ENCODE measurements at regions not wholly inside any gene's neighbourhood (a gene's known extent, or its start where the extent isn't known, plus 50 kb on each side); places are given as distances from the start of the nearest gene placed in this dataset.

DNA sequence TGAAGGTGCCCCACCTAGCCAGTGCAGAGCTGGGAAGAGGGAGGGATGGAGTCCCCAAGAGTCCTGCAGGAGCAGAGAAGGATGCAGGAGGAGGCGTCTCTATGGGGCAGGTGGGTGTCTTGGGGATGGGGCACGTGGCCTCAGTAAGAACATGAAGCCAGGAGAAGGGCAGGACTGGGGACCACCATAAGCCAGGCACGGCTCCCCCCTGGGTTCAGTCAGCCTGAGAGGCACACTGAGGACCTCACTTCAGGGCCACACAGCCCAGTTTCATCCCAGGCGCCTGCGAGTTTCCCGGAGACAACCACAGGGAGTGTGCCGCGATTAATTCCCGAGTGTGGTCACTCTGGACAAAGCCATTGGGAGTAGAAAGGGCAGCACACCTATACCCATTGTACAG is 120.3 kb downstream of the GYPC start:
- ChIA-PET CTCF (interaction anchor here (0.7 to 5.6 kb wide), 23 partner anchors 8 to 378 kb away, joined by 3 to 116 read pairs (median 4); partner anchors contain the start of gene GYPC), POLR2A (no interaction called here)
- intact Hi-C loops (cut with micrococcal nuclease): loop anchor here (5.0 to 10.0 kb wide), 3 partner anchors 119 to 531 kb away; partner anchors contain the start of gene GYPC
- TF ChIP-seq CTCF (IDR thresholded peaks at IDR 0.05): no peak
- Mint-ChIP-seq H3K9me3 (no peaks in the 10 kb centered on the region), H3K4me1 (ENCODE audit: low read depth) (peaks cover 15% of the 10 kb centered on the region), H3K4me3 (peak overlapping the region; percentile 66), H3K27ac (peak overlapping the region; percentile 32), H3K36me3 (ENCODE audit: low read depth) (no peaks in the 10 kb centered on the region), H3K27me3 (peaks cover 4% of the 10 kb centered on the region)
- DNase-seq (no peak), ATAC-seq (no peak)

- peak; percentile 100 for TF ChIP-seq CTCF (IDR thresholded peaks at IDR 0.05)
- CTCF ChIA-PET: interaction anchor here (0.6 to 5.6 kb wide), 28 partner anchors 9 to 961 kb away, joined by 3 to 116 read pairs (median 4); partner anchors contain the start of gene GYPC
- Mint-ChIP-seq H3K36me3 (ENCODE audit: low read depth) (no peaks in the 10 kb centered on the region), H3K9me3 (no peaks in the 10 kb centered on the region), H3K27ac (peak overlapping the region; percentile 89), H3K4me3 (peak overlapping the region; percentile 88), H3K4me1 (ENCODE audit: low read depth) (peaks cover 15% of the 10 kb centered on the region), H3K27me3 (peaks cover 6% of the 10 kb centered on the region)
- DNase-seq (peak; percentile 87), ATAC-seq (peak; percentile 89)
- intact Hi-C loops (cut with micrococcal nuclease): loop anchor here (1.0 to 10.0 kb wide), 4 partner anchors 120 to 532 kb away; partner anchors contain the start of gene GYPC
- POLR2A ChIA-PET: interaction anchor here (1.1 kb wide), 1 partner anchor 12 kb away, joined by 3 read pairs; no protein-coding TSS in a partner anchor
These were observed 121.0 kb downstream of the GYPC start for GRCh38 chr2:126776692-126777619.

DNA sequence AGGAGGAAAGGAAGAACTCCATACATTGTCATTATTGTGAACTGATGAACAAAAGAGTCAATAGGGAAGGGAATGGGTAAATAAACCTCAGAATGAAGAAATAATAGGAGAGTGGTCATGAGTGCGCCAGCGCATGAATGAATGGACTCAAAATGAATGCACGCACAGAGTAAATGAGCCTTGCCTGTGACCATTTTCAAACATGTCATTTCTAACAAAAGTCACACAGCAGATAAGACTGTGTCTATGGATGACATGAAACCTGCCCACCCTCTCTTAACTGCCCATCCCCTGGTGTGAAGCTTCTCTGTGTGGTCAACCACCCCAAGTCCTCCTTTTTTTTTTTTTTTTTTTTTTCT is 121.1 kb upstream of the TEX51 start:
- Mint-ChIP-seq H3K9me3 (no peaks in the 10 kb centered on the region), H3K27ac (peak overlapping the region; percentile 89), H3K4me3 (peak overlapping the region; percentile 88)

DNA sequence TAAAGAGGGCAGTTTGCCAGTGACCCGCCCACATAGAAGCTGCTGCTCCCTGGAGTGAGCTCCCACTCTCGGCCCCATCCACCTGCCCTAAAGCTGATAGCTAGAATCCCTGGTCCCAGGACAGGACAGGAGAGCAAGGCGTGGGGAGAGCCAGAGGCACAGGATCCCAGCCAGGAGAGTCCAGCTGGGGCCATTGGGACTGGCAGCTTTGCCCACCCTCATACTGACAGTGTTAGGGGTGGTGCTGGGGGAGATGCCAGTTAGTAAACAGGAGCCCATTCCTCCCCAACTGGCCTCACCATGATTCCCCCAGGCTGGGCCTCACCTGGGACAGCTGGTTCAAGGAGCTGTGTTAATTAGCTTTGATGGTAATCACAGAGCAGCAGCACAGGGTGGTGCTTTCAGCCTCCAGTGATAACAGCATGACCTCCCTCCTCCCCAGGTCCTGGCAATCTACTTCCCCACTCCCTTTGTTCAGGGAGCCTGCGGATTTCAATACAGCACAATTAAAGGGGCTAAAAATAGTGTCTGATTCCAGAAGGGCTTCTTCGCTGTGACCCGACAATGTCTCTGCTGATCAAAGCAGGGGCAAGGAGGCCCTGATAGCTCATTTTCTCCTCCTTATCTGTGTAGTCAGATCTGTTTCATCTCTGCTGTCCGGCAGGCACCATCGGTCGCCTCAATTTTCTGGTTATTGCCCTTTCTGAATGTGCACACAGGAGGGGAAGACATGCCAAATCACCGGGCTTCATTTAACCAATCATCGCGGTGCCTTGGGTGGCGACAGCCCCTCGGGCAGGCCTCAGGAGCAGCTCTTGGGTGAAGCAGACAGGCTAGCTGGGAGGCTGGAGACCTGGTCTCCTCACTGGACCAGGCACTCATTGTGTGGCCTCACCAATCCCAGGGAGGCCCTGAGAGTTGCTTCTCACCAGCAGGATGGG is 119.9 kb upstream of the TEX51 start:
- no peak overlapping the region for H3K4me3 Mint-ChIP-seq
- intact Hi-C loops (cut with micrococcal nuclease): loop anchor here (5.0 to 10.0 kb wide), 3 partner anchors 122 to 534 kb away; partner anchors contain the start of gene GYPC
- peaks cover 15% of the 10 kb centered on the region for H3K4me1 Mint-ChIP-seq (ENCODE audit: low read depth)
- H3K9me3 Mint-ChIP-seq: no peaks in the 10 kb centered on the region
- H3K27ac Mint-ChIP-seq: no peak overlapping the region
- no peak for TF ChIP-seq CTCF (IDR thresholded peaks at IDR 0.05)
- H3K36me3 Mint-ChIP-seq (ENCODE audit: low read depth): no peaks in the 10 kb centered on the region
- POLR2A ChIA-PET: no interaction called here
- CTCF ChIA-PET: interaction anchor here (0.8 to 5.6 kb wide), 7 partner anchors 10 to 420 kb away, joined by 3 to 116 read pairs (median 3); no protein-coding TSS in a partner anchor
- no peak for ATAC-seq
- no peak for DNase-seq
- peaks cover 7% of the 10 kb centered on the region for H3K27me3 Mint-ChIP-seq

More for the DNA sequence above, 121.1 kb upstream of the TEX51 start:
- DNase-seq (no peak), ATAC-seq (peak; percentile 12)
- H3K27me3 Mint-ChIP-seq: peaks cover 7% of the 10 kb centered on the region
- TF ChIP-seq CTCF (IDR thresholded peaks at IDR 0.05): peak; percentile 50
- intact Hi-C loops (cut with micrococcal nuclease): loop anchor here (1.0 to 10.0 kb wide), 4 partner anchors 120 to 533 kb away; partner anchors contain the start of gene GYPC
- POLR2A ChIA-PET: interaction anchor here (1.1 kb wide), 1 partner anchor 13 kb away, joined by 3 read pairs; no protein-coding TSS in a partner anchor
- CTCF ChIA-PET: interaction anchor here (1.0 to 5.6 kb wide), 6 partner anchors 9 to 962 kb away, joined by 3 to 116 read pairs (median 7); partner anchors contain the start of gene GYPC
- H3K36me3 Mint-ChIP-seq (ENCODE audit: low read depth): no peaks in the 10 kb centered on the region
- H3K4me1 Mint-ChIP-seq (ENCODE audit: low read depth): peaks cover 15% of the 10 kb centered on the region
